Suppressor macrophage (primary cell): ENCODE measurements at regions not wholly inside any gene's neighbourhood (a gene's known extent, or its start where the extent isn't known, plus 50 kb on each side); places are given as distances from the start of the nearest gene placed in this dataset.
"Not testable (repeated sequence)": the region's sequence is repeated elsewhere in the genome, so short reads cannot be mapped to it uniquely, and the experiment has no call there.

Experiments used
- DNase-seq, 4 experiments: peaks; one replicate each; pipeline ENCODE4 v3.0.0-alpha.2; 2020 to 2022

DNA sequence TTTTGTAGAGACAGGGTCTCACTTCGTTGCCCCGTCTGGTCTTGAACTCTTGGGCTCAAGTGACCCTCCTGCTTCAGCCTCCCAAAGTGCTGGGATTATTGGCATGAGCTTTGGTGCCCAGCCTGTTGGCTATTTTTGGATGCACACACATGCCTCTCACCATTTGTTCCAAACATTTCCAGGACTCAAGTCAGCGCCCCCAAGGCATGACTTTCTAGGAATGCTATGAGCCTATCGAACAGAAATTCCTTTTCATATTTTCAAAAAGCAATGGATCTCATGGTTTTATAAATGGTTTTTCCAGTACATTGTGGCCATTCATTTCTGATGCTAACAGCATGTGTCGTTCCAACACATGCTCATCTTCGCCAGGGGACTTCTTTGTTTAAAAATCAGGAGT lies 119.3 kb upstream of the NAA20 start:
- no peak for DNase-seq

DNA sequence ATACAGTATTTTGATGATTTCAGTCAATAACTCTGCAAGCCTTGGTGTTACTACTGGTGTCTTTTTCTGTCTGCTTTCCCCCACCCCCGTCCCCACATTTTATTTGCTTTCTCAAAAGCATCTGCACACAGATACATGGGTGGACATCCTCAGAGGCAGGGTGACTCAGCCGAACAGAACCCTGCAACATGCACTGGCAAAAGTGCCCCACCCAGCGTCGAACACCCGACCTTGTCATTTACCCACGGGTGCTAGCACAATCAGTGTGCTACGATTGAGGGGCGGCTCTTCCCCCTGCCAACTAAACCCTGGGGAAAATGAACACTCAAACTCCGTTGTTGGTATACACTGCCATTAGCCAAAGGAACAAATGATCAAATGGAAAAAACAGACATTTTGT lies 115.9 kb upstream of the NAA20 start:
- peak in 3 of 4 experiments; percentile 59 to 72 (median 71) for DNase-seq

DNA sequence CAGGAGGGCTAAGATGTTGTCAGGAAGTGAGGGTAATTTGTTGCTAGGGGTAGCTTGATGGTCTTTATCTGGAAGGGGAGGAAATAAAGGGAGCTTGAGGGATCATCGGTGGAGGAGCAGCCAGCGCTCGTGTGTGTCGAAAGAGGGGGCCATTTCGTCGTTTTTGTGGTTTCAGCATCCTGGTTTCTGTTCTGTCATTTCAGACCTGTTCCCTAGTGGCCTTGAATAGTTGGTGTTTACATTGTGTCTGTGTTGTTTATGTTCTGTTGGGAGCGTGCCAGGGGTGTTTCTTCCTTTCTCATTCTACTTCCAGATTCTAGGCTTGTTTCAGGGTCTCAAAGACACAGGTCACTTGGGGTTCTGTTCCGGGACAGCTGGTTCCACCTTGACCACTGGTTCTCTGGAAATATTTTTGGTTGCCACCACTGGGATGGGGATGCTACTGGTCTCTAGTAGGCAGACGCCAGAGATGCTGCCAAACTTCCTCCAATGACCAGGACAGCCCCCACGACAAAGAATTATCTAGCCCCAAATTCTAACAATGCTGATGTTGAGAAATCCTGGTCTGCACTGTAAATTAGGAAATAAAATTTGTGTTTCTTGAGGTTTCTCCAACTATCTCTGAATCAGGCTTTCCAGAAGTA lies 113.9 kb upstream of the NAA20 start:
- DNase-seq = peak; percentile 85 to 90 (median 86)

DNA sequence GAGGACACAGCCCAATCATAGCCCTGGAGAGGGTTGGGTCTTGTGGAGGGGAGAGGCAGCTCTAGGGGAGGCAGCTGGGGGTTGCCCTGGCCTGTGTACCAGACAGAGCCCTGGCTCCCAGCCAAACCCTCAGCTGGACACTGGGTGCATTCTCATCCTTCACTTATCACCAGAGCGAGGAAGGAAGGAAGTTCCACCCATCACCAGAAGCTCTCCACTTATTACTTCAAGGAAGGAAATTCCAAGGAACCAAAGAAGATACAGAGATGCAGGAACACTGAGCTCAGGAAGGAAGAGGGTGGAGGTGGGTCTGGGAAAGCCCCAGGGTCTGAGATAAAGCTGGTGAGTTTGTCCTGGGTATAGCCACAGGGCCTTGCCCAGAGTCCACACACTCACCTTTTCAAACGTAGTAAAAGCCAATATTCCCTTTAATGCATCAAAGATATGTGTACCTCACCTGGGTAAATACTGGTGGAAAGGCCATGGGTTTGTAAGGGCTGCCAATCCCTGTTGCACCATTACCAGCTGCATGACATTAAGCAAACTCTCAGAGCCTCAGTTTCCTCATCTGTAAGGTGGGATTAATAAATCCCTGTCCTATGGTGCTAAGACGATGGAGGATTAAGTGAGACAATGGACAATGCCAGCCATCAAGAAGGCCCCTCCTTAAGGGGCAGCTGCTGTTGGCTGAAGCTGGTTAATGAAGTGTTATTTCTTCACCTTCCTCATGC lies 109.7 kb upstream of the NAA20 start:
- DNase-seq = no peak

DNA sequence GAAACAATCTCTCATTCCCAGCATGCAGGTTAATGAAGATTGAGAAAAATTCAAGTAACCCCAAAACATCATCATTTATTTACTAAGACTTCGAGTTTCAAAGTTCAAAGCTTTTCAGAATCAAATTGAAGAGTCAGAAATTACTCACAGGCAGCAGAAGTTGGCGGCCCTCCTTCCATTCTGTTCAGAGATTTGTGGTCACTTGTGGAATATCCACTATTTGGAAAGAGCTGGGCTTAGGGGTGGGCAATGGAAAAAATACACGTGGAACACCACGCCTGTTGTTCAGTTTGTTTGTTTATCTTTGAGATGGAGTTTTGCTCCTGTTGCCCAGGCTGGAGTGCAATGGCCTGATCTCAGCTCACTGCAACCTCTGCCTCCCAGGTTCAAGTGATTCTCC lies 108.6 kb upstream of the NAA20 start:
- DNase-seq = no peak

DNA sequence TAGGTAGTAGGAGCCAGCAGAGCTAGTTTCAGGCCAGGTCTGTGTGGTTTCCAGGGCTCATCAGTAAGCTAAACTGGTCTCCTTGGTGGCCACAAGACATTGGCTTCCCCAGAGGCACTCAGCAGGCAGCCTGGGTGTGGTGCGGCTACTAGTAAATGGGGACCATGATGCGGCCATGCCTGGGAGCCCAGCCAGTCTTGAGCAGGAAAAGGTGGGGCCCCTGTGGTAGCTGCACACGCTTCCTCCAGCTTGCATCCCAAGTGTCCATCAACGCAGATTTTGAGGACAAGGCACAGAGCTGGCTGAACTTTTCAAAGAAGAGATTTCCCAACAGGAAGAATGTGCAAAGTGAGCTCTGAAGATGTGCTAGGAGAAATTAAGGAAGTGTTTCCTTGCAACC lies 107.4 kb upstream of the NAA20 start:
- DNase-seq = peak; percentile 56 to 72 (median 63)

DNA sequence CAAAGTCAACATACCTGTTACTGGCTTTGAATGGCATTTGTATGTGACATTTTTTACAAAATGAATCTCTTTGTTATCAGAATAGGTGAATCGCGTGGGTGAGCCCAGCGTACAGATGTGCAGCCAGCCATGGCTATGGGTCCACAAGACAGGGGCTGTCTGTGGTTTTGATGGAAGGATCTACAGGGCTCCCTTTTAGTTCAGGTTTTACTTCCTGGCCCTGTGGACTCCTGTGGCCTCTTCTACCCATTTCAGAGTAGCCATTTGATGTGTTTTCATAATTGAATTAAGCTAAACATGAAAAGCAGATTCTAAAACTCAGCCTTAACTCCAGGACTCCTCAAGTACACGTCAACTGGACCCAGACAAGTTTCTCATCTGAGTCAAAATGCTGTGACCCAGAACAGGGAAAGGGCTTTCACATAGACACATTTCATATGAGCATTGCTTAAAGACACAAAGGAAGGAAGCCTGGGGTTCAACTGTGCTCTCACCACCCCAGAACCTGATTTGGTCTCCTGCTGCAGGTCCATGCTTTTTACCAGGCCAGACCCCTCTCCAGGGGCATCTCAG lies 105.3 kb upstream of the NAA20 start:
- no peak for DNase-seq

DNA sequence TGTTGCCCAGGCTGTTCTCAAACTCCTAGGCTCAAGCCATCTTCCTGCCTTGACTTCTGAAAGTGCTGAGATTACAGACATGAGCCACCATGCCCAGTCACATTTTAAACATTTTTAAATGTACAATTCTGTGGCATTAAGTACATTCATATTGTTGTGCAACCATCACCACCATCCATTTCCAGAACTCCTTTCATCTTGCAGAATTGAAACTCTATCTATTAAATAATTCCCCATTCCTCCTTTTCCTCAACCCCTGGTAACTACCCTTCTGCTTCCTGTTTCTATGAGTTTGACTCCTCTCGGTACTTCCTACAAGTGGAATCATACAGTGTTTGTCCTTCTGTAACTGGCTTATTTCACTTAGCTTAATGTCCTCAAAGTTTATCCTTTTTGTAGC lies 103.8 kb upstream of the NAA20 start:
- DNase-seq = peak in 3 of 4 experiments; percentile 23 to 72 (median 68)

DNA sequence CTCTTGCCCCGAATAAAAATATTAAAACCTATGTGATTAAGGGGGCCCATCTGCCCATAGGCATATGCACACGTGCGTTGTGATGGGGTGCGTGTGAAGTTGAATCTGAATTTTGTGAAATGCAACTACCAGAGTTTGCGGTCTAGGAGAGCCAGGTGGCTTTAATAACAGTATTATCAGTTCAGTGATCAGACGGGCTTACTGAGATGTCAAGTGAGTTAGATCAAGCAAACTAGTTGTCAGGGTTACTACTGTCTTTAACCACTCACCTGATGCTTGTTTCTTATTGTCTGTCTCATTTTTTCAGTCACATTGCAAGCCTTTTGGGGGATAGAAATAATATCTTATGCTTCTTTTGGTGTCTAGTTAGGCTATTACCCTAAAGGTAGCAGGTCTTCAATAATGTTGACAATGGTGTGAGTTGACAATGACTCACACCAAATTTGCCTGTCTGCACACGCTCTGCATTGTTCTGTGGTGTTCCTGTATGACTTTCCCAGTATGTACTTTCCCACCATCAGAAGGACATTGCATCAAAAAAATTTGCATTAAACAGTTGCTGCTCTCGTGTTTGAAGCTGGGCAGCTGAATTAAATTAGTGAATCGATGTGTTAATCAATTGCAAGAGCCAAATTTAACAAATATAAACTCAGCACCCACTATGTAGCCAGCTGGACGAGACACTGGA lies 103.1 kb upstream of the NAA20 start:
- DNase-seq = peak in 3 of 4 experiments; percentile 27 to 55 (median 46)

DNA sequence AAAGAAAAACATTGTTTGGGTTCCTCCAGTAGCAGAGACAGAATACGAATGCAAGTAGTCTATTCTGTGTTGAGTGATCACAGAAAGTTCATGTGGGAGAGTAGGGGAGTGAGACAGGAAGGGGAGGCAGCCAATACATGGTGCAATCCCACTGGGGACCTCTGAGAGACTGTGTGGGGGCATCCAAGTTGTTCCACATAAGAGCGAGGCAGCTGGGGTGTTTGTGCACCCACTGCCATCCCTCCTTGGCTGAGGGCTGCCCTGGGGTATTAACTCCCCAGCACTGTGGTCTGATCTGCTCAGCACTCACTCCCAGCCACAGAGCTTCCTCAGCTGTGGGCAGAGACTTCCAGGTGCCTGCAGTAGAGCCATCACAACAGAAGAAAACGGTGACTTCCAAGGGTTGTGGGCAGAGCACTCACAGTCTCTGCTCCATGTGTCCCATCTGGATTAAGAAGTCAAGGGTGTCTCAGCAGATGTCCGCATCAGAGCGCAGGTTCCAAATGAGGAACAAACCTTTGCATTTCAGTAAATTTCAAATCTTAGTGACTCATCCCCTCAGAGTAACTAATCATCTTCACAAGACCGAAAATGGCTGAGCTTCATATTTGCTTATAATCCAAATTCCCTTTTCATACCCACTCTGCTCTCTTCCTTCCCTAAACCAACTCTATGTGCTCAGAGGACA lies 101.9 kb upstream of the NAA20 start:
- peak; percentile 85 to 98 (median 90) for DNase-seq

DNA sequence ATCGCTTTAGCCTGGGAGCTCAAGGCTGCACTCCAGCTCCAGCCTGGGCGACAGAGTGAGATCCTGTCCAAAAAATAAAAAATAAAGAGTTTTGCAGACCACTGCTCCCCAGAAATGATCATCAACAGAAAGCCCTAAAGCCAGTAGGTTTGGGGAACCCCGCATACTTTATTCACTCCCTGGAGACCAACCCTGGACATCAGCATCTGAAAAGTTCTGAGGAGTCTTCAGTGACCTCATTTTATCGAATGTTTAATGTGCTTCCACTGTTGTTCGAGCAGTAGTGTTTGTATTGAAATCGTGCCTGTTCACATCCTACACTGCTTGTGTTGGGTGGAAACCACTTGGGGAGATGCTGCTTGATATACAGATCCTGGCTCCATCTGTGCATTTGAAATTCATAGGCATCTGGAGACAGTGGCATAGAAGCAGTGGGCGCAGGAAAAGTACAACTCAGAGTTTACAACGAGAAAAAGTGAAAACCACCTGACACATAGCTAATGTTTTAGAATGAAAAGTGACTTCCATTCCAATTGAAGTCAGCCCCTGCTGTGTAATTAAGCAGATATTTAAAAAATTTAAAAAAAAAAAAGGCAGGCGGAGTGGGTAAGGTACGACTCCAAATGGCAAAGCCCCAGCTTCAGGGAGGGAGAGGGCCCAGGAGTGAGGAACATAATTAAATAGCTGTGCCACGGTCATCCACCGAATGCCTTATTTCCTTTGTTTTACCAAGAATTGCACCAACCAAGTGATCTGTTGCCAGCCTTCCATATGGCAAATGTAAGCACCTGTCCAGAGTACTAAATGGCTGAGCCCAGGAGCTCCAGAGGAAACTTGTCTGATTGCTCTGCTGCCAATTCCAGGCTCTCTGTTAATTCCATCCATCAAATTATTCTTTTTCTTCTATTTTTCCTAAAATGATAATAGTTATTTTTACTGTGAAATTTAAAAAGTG lies 100.4 kb upstream of the NAA20 start:
- no peak for DNase-seq

DNA sequence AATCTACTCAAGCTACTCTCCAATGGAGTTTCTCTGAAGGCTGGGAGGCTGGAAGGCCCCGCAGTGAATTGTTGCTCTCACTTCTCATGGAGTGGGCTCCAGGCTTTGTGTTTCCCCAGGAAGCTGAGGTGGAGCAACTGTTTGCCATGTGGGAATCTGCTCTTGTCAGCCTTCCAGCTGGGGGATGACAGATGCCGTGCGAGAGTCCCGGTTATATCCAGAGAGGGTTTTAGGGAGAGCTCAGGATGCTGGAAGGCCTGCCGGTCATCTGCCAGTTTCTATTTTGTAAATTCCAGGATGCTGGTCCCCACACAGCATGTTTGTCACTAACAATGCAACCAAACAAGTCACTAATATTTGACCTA lies 98.2 kb upstream of the NAA20 start:
- DNase-seq = no peak

DNA sequence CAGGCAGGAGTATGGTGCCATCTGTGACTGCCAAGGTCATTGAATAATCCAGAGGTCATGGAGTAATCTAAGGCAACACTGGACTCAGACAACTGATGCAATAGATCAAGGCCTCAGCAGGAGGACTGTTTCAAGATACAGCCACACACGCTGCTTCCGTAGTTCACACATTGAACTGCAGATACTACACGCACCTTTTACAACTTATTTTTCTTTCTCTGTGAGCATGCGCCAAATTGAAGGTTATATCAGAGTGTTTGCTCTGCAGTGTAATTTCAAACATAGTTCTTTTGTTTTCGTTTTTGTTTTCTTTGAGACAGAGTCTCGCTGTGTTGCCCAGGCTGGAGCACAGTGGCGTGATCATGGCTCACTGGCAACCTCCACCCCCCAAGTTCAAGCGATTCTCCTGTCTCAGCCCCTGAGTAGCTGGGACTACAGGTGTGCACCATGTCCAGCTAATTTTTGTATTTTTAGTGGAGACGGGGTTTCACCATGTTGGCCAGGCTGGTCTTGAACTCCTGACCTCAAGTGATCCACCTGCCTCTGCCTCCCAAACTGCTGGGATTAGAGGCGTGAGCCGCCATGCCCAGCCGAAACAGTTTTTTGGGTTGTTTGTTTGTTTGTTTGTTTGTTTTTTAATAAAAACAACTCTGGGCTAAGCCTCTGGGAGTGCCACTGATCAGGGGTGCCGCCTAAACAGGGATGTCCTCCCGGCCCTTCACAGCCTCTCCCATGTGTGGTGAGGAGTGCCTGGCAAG lies 96.6 kb upstream of the NAA20 start:
- no peak for DNase-seq

DNA sequence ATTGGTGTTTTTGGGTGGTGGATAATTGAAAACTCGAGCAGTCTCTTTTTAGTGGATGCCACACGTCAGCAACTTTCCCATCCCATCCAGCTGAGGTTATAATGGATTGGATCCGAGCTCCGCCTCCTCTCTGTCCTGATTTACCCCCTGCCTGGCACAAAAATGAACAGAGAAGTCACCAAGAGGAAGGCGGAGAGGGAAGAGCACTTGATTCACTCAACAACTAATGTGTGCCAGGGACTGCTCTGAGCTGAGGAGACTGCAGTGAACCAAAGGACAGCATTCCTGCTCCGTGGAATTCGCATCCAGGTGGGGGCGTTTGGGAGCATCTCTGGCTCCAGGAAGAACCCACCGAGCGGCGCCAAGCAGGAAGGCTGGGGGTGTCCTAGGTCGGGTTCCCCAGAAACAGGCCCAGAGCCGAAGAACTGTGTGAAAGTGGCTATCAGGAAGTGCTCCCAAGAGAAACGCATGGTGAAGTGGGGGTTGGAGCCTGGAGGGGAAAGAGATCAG lies 95.8 kb upstream of the NAA20 start:
- peak in 3 of 4 experiments; percentile 37 to 61 (median 58) for DNase-seq

DNA sequence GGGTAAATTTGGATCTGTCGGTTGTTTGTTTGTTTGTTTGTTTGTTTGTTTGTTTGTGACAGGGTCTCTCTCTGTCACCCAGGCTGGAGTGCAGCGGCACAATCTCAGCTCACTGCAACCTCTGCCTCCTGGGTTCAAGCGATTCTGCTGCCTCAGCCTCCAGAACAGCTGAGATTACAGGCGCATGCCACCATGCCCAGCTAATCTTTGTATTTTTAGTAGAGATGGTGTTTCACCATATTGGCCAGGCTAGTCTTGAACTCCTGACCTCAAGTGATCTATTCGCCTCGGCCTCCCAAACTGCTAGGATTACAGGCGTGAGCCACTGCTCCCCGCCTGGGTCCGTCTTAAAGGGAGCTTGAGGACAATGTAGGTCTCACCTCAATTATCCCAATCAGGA lies 95.3 kb upstream of the NAA20 start:
- DNase-seq = not testable (repeated sequence)

DNA sequence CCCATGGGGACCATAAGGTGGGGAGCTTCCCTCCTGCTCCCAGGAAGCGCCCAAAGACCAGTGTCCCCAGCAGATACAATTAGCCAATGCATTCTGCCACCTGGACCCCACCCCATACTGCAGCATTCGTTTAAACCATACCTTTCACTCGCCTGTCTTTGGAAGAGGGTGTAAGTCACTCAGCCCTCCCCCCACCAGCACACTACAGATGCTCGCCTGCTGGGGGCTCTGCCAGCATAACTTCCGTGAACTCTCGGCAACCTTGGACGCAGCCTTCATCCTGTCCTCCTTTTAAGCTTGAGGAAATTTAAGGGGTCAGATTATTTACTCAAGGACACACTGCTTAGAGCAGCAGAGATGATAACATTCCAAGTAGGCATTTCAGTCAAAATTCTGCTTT lies 94.4 kb upstream of the NAA20 start:
- no peak for DNase-seq

DNA sequence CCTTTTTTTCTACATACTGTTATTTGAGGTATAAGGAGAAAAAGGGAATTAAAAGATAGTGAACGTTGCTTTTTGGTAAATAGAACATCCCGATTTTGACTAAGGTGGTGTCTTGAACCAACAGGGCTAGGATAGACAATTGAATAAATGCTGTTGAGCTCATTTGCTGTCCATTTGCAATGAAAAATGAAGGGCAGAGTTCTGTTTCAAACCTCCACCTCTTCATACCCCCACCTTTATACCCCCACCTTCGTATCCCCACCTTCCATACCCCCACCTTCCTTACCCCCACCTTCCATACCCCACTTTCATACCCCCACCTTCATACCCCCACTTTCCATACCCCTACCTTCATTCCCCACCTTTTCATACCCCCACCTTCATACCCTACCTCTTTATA lies 93.4 kb upstream of the NAA20 start:
- no peak for DNase-seq

DNA sequence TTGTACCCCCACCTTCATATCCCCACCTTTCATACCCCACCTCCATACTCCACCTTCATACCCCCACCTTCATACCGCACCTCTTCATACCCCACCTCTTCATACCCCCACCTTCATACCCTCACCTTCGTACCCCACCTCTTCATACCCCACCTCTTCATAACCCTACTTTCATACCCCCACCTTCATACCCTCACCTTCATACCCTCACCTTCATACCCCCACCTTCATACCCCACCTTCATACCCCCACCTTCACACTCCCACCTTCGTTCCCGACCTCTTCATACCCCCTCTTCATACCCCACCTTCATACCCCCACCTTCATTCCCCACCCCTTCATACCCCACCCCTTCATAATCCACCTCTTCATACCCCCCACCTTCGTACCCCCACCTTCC lies 92.9 kb upstream of the NAA20 start:
- no peak for DNase-seq

DNA sequence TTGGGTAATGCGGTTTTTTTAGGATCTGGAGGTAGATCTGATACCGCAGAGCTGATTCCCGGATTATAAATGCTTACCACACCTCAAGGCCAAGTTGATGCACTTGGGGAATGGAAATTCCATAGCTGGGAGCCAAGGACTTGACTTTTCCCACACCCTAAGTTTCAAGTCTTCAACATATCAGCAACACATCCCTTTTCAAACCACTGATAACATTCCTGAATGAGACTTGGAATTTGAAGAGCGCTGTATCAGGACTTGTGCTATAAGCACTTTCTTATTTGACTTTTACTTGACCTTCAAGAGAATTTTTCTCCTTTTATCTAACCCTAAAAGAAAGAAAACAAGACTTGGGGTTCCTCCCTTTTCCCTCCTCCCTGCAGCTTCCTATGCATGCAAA lies 90.6 kb upstream of the NAA20 start:
- DNase-seq = no peak

DNA sequence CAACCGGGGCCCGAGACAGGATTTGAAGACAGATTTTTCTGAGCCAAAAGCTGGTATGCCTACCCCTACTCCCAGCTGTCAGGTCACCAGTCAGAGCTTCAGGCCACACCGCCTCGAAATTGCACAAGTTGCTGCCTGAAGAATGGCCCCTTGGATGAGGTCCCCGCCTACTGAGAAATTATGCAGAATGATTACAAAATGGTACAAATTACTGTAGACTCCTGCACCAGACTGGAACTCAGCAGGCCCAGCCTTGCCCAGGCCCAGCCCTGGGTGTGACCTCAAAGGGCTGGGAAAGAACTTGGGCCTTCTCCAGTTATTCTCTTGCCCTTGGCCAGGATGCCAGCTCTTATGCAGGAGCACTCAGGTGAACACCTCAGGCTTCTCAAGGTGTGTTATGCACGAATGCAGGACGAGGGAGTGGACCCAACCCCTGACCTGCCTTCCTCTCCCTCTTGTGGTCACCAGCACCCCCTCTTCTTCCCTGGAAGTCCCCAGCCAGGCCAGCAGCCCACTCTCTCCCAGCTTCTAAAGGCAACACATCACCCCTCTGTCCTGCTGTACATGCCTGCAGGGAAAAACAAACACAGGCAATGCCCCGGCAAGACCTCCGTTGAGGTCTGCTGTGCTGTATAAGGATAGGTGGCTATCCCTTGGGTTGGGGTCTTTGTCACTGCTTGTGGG lies 88.7 kb upstream of the NAA20 start:
- DNase-seq = peak in 3 of 4 experiments; percentile 51 to 59 (median 54)
